ENCODE measurements at regions not wholly inside any gene's neighbourhood (a gene's known extent, or its start where the extent isn't known, plus 50 kb on each side); places are given as distances from the start of the nearest gene placed in this dataset.
"Not testable (repeated sequence)": the region's sequence is repeated elsewhere in the genome, so short reads cannot be mapped to it uniquely, and the experiment has no call there.

DNA sequence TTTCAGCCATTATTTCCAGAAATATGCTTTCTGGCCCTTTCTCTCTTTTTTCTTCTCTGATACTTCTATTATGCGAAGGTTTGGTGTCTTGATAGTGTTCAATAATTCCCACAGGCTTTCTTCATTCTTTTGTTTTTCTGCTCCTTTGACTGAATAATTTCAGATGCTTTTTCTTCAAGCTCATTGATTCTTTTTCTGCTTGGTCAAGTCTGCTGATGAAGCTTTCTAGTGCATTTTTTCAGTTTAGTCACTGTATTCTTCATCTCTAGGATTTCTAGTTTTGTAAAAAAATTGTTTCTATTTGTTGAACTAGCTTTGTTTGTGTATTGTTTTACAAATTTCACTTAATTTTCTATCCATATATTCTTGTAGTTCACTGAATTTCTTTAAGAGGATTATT lies 304.0 kb upstream of the TARS1 start:
- Histone ChIP-seq H3K27me3 (no peaks in the 10 kb centered on the region), H3K4me1 (no peaks in the 10 kb centered on the region), H3K9ac (no peak overlapping the region), H4K20me1 (no peaks in the 10 kb centered on the region), H3K9me3 (replicated peaks in 1 of 11) (peaks cover 21 to 42% (median 30%) of the 10 kb centered on the region in 11 experiments), H3K4me2 (no peak overlapping the region), H3K4me3 (no peak overlapping the region), H3K27ac (no peak overlapping the region), H3K36me3 (no peaks in the 10 kb centered on the region)
- no peak for TF ChIP-seq Cebpa-rat (IDR thresholded peaks at IDR 0.05)

DNA sequence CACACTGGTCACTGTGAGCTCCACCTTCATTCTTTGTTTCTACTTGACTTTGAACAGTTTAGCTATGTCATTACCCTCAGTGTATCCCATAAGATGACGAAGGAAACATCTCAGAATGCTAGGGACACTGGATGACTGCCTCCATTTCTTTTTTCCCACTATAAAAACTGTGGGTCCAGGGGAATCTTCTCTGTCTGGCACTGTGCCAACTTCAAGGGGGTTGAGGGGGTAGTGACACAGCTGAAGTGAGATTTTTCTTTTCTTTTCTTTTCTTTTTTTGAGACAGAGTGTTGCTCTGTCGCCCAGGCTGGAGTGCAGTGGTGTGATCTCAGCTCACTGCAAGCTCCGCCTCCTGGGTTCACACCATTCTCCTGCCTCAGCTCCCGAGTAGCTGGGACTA lies 302.6 kb upstream of the TARS1 start:
- peaks cover 21 to 34% (median 27%) of the 10 kb centered on the region in 11 experiments for H3K9me3 ChIP-seq (replicated peaks in 1 of 11)
- not testable (repeated sequence) for H3K4me1 ChIP-seq, H3K27me3 ChIP-seq, H3K36me3 ChIP-seq, H3K27ac ChIP-seq, H3K9ac ChIP-seq, H3K4me2 ChIP-seq, H3K4me3 ChIP-seq, H4K20me1 ChIP-seq

DNA sequence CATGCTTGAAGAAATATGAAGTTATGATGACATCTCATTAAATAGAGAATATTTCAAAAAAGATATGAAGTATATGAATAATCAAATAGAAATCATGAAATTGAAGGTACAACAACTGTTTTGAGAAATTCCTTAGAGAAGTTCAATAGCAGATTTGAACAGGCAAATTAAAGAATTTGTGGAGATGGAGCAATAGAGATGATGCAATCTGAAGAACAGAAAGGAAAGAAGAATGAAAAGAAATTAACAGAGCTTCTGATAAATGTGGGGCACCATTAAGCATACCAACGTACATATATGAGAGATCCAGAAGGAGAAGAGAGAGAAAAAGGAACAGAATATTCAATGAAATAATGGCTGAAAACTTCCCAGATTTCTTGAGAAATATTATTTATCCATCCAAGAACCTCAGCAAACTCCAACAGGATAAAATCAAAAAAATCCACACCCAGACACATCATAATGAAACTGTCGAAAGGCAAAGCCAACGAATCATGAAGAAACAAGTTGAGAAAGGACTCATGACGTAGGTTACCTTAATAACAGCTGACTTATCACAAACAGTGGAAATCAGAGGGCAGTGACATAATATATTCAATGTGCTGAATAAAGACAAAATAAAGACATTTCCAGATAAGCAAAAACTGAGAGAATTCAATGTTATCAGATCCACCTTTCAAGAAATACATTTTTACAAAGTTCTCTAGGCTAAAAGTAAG lies 297.2 kb upstream of the TARS1 start:
- H4K20me1 ChIP-seq: no peaks in the 10 kb centered on the region
- H3K27me3 ChIP-seq: no peaks in the 10 kb centered on the region
- H3K9me3 ChIP-seq (replicated peaks in 1 of 11): peaks cover 0 to 9% (median under 1%) of the 10 kb centered on the region in 11 experiments; a peak in 3 of 22 replicates
- no peak overlapping the region for H3K9ac ChIP-seq
- H3K27ac ChIP-seq: no peak overlapping the region
- TF ChIP-seq Cebpa-rat (IDR thresholded peaks at IDR 0.05): no peak
- no peak overlapping the region for H3K4me2 ChIP-seq
- no peaks in the 10 kb centered on the region for H3K4me1 ChIP-seq
- no peak overlapping the region for H3K4me3 ChIP-seq
- no peaks in the 10 kb centered on the region for H3K36me3 ChIP-seq

DNA sequence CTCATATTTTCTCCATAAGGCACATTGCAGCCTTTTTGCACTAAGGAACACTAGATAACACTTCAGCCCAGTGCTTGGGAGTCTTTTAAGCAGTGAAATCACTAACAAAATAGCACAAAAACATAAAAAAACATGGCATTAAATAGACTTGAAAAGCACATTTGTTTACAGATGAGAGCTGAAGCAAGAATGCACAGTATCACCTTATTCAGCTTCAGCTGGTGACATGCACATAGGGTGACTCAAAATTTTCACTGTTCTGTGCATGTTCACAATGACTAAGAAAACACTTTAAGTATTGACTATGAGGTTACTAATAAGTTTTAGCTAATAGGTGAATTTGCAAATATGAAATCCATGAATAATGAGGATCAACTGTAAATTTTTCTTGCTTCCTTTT lies 293.9 kb upstream of the TARS1 start:
- Histone ChIP-seq H3K4me2 (no peak overlapping the region), H3K9ac (no peak overlapping the region), H4K20me1 (no peaks in the 10 kb centered on the region), H3K4me1 (no peaks in the 10 kb centered on the region), H3K27ac (no peak overlapping the region), H3K4me3 (no peak overlapping the region), H3K9me3 (replicated peaks in 1 of 11) (0 out of 22 replicates have a peak, but pooled peaks cover 0 to 6% (median 0%) of the 10 kb centered on the region in 11 experiments), H3K36me3 (no peaks in the 10 kb centered on the region), H3K27me3 (no peaks in the 10 kb centered on the region)
- TF ChIP-seq Cebpa-rat (IDR thresholded peaks at IDR 0.05): no peak

DNA sequence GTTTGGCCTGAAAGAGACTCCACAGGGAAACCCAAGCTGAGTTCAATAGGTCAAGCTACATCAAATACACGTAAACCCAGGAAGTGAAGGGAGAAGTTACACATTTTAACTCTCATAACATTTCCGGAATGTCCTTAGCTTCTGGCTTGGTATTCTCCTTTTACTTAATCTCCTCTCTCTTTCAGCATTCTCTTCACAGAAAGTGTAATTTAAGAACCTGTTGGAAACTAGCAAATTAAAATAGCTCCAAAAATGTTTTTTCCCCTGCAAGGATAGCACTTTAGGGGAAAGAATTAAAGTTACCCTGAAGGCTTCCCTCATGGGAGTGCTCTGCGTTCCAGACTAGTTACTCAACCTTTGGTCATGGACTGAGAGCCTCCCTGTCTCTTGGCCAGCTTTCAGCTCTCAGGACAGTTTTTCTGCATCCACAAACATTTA lies 292.7 kb upstream of the TARS1 start:
- no peak overlapping the region for H3K4me3 ChIP-seq
- no peak overlapping the region for H3K4me2 ChIP-seq
- H3K9ac ChIP-seq: no peak overlapping the region

DNA sequence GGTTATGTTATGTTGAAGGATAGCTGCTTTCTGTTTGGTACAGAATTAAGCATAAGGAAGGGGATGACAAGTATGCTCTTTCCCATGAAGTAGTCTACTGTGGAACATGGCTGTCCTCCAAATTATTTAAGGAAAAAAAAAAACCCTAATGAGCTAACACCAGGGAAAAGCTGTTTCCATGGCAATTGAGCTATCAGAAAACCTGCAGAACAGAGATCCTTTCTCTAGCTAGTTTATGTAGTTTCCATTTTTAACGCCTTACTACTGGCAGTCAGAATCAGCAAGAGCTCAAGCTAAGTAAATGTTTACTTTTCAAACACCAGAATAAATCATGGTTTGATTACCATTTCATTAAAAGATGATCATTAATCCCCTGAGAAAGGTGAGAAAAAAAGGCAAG lies 287.4 kb upstream of the TARS1 start:
- Histone ChIP-seq H3K4me2 (no peak overlapping the region), H3K4me1 (no peaks in the 10 kb centered on the region), H3K36me3 (no peaks in the 10 kb centered on the region), H4K20me1 (no peaks in the 10 kb centered on the region), H3K4me3 (no peak overlapping the region), H3K27ac (no peak overlapping the region), H3K9me3 (replicated peaks in 1 of 11) (0 out of 22 replicates have a peak, but pooled peaks cover 0 to 4% (median 0%) of the 10 kb centered on the region in 11 experiments), H3K9ac (no peak overlapping the region), H3K27me3 (no peaks in the 10 kb centered on the region)
- no peak for TF ChIP-seq Cebpa-rat (IDR thresholded peaks at IDR 0.05)

More for the DNA sequence above, 292.7 kb upstream of the TARS1 start:
- TF ChIP-seq Cebpa-rat (IDR thresholded peaks at IDR 0.05): no peak
- H3K27me3 ChIP-seq: no peaks in the 10 kb centered on the region
- H4K20me1 ChIP-seq: no peaks in the 10 kb centered on the region
- no peaks in the 10 kb centered on the region for H3K36me3 ChIP-seq
- H3K9me3 ChIP-seq (replicated peaks in 1 of 11): 0 out of 22 replicates have a peak, but pooled peaks cover 0 to under 1% (median 0%) of the 10 kb centered on the region in 11 experiments
- no peaks in the 10 kb centered on the region for H3K4me1 ChIP-seq
- H3K27ac ChIP-seq: no peak overlapping the region

DNA sequence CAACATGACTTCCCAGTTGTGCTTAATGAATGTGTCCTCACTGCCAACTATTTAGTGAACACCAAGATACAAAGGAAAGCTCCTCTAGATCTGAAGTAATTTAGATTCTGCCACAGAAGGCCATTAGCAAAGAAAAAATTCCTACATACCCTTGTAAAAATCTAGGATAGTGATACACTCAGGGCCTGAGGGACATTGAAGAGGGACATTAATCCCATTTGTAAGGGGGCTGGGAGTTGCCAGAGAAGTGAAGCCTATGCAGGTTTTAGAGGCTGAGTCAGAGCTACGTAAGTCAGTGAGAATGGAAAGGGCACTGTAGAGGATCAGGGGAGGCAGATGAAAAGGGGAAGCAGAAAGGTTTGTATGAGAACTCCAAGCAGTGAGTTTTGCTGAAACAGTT lies 286.9 kb upstream of the TARS1 start:
- H3K4me2 ChIP-seq: no peak overlapping the region
- 0 out of 22 replicates have a peak, but pooled peaks cover 0 to 4% (median 0%) of the 10 kb centered on the region in 11 experiments for H3K9me3 ChIP-seq (replicated peaks in 1 of 11)
- no peak for TF ChIP-seq Cebpa-rat (IDR thresholded peaks at IDR 0.05)
- no peaks in the 10 kb centered on the region for H3K27me3 ChIP-seq
- H4K20me1 ChIP-seq: no peaks in the 10 kb centered on the region
- no peak overlapping the region for H3K27ac ChIP-seq
- H3K4me1 ChIP-seq: no peaks in the 10 kb centered on the region
- H3K36me3 ChIP-seq: no peaks in the 10 kb centered on the region
- H3K9ac ChIP-seq: no peak overlapping the region
- no peak overlapping the region for H3K4me3 ChIP-seq

DNA sequence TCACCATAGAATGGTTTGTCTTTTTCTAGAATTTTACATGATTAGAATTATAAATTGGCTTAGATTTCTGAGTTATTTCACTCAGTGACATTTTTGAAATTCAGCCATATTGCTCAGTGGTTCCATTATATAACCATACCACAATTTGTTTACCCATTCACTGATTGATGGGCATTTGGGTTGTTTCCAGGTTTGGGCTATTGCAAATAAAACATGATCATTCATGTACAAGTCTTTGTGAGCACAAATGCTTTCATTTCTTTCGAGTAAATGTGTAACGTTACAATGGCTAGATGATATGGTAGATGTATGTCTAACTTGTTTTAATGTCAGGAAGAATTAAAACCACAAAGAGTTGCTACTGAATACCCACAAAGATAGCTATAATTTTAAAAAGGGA lies 279.9 kb upstream of the TARS1 start:
- Histone ChIP-seq H3K9me3 (replicated peaks in 1 of 11) (peaks cover 0 to 13% (median 0%) of the 10 kb centered on the region in 11 experiments; a peak in 3 of 22 replicates), H3K27me3 (no peaks in the 10 kb centered on the region), H4K20me1 (no peaks in the 10 kb centered on the region), H3K4me2 (no peak overlapping the region), H3K27ac (no peak overlapping the region), H3K36me3 (no peaks in the 10 kb centered on the region), H3K4me3 (no peak overlapping the region), H3K9ac (no peak overlapping the region), H3K4me1 (no peaks in the 10 kb centered on the region)
- no peak for TF ChIP-seq Cebpa-rat (IDR thresholded peaks at IDR 0.05)

DNA sequence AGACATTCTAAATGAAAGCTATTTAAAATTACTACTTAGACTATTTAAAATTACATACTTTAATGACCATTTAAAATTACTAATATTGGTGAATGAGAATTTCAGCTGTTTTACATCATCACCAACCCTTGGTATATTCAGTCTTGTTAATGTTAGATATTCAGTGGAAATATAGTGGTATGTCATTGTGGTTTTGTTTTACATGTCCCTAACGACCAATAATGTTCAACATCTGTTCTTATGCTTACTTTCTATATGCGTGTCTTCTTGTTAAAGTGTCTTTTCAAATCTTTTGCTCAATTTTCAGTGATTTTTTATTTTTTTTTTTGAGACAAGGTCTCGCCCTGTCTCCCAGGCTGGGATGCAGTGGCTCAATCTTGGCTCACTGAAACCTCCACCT lies 279.3 kb upstream of the TARS1 start:
- TF ChIP-seq Cebpa-rat (IDR thresholded peaks at IDR 0.05): no peak
- Histone ChIP-seq H3K4me1 (no peaks in the 10 kb centered on the region), H3K27me3 (no peaks in the 10 kb centered on the region), H3K9ac (no peak overlapping the region), H3K4me2 (no peak overlapping the region), H3K36me3 (no peaks in the 10 kb centered on the region), H3K4me3 (no peak overlapping the region), H3K27ac (no peak overlapping the region), H4K20me1 (no peaks in the 10 kb centered on the region), H3K9me3 (replicated peaks in 1 of 11) (peaks cover 0 to 13% (median 0%) of the 10 kb centered on the region in 11 experiments; a peak in 5 of 22 replicates)

DNA sequence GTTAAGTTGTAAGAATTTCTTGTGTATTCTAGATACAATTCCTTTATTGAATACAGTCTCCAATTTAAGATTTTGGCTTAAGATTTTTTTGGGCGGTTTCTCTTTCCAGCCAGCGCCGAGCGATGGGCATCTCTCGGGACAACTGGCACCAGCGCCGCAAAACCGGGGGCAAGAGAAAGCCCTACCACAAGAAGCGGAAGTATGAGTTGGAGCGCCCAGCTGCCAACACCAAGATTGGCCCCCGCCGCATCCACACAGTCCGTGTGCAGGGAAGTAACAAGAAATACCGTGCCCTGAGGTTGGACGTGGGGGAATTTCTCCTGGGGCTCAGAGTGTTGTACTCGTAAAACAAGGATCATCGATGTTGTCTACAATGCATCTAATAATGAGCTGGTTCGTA lies 278.7 kb upstream of the TARS1 start:
- TF ChIP-seq Cebpa-rat (IDR thresholded peaks at IDR 0.05): no peak
- no peaks in the 10 kb centered on the region for H4K20me1 ChIP-seq
- H3K9ac ChIP-seq: no peak overlapping the region

More for the DNA sequence above, 278.7 kb upstream of the TARS1 start:
- Histone ChIP-seq H3K9me3 (replicated peaks in 1 of 11) (peaks cover 0 to 13% (median 0%) of the 10 kb centered on the region in 11 experiments; a peak in 6 of 22 replicates), H3K4me1 (no peaks in the 10 kb centered on the region), H3K4me3 (no peak overlapping the region), H3K4me2 (no peak overlapping the region), H3K36me3 (no peaks in the 10 kb centered on the region), H3K27me3 (no peaks in the 10 kb centered on the region), H3K27ac (no peak overlapping the region)

Data from BLaER1 treated with 17β-estradiol and CSF1 and Interleukin-3, amounts not matched to agents 10 nM and 100 nM (cell line).